ACHN (cell line): ENCODE measurements at regions not wholly inside any gene's neighbourhood (a gene's known extent, or its start where the extent isn't known, plus 50 kb on each side); places are given as distances from the start of the nearest gene placed in this dataset.
A peak's percentile ranks its signal among the peaks of the same experiment; 100 is the strongest.
"Not testable (repeated sequence)": the region's sequence is repeated elsewhere in the genome, so short reads cannot be mapped to it uniquely, and the experiment has no call there.

Source experiments
- DNase-seq: peaks from one replicate; pipeline ENCODE4 v3.0.0-alpha.2; 2015
- in situ Hi-C: cut with HindIII; loops from 2 replicates; pipeline ENCODE4 v1.10.0; 2017; ENCODE audit warnings: low sequenced_read_pairs, low pct_ligation_motif_present, low pct_unique_long_range_greater_than_20kb

GRCh38 chr5:163260471-163260870 lies 176.9 kb upstream of the CCNG1 start:
- in situ Hi-C loops: no loop called here
- no peak for DNase-seq

- in situ Hi-C loops: no loop called here
Measured at GRCh38 chr5:163260961-163261360, 176.4 kb upstream of the CCNG1 start.

GRCh38 chr5:163261647-163262269 lies 175.6 kb upstream of the CCNG1 start:
- in situ Hi-C loops: no loop called here
- DNase-seq: no peak

More at GRCh38 chr5:163260961-163261360, 176.4 kb upstream of the CCNG1 start:
- no peak for DNase-seq

DNA sequence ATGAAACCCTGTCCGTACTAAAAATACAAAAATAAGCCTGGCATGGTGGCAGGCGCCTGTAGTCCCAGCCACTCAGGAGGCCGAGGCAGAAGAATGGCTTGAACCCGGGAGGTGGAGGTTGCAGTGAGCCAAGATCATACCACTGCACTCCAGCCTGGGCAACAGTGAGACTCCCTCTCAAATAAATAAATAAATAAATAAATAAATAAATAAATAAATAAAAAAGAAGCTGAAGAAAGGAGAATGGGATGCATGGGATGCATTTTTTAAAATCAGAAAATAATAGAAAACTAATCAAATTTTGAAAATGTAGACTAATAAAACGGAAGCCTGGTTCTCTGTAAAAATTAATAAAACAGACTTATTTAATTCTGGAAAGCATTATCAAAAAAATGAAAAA lies 171.1 kb upstream of the CCNG1 start:
- DNase-seq, in situ Hi-C loops: not testable (repeated sequence)

GRCh38 chr5:163269624-163270023 lies 167.8 kb upstream of the CCNG1 start:
- in situ Hi-C loops: no loop called here
- DNase-seq: peak; percentile 9

DNA sequence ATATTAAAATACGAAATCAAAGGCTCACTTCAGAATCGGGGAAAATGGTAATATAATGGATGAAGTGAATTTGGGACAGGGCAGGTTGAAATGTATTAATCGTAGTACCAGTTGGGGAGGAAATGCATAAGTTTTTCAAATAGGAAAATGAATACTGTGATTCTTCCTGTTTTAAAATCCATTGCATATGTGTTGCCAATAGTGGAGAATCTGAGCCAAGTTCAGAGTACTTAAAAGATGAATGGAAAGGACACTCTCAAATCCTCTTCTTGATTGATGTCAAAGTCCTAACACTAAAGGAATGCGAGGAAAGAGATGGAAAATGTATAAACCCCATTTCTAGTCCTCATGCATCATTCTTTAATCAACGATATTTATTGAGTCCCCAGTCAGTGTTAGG lies 160.9 kb upstream of the CCNG1 start:
- in situ Hi-C loops: no loop called here
- no peak for DNase-seq

GRCh38 chr5:163280897-163281296 lies 156.5 kb upstream of the CCNG1 start:
- in situ Hi-C loops, DNase-seq: not testable (repeated sequence)

DNA sequence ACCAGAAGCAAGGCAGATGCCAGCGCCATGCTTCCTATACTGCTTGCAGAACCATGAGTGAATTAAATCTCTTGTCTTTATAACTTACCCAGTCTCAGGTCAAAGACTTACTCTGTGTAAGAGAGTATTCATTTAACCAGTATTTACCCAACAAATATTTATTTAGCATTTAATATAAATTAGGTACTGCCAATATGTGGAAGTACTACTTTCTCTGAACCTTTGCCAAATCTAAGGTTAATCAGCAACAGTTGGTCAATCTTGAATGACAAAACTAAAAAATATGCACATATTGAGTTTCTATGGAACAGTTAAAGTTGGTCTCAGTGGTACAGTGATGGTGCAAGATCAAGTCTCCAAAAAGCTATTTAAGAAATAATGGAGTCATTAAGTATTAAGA lies 155.9 kb upstream of the CCNG1 start:
- in situ Hi-C loops: no loop called here

DNA sequence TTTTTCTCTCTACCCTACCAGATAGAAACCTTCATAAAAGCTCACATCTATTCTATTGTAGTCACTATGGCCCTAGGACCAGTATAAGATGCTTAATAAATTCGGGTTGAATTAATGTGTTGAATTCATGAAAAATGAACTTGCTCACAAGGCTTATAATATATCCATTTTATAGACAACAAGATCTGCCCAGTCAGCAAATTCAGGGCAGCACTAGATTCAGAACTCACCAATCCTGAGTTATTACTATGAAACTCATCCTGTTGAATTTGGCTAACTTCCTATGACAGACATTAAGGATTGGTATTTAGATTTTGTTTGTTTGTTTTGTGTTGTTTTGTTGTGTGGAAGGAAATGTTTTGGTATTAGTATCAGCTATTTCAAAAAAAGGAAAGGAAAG lies 143.6 kb upstream of the CCNG1 start:
- in situ Hi-C loops: no loop called here
- no peak for DNase-seq

More for the DNA sequence above, 155.9 kb upstream of the CCNG1 start:
- no peak for DNase-seq

- DNase-seq: no peak
- in situ Hi-C loops: no loop called here
Measured at GRCh38 chr5:163303718-163304117, 133.7 kb upstream of the CCNG1 start.

DNA sequence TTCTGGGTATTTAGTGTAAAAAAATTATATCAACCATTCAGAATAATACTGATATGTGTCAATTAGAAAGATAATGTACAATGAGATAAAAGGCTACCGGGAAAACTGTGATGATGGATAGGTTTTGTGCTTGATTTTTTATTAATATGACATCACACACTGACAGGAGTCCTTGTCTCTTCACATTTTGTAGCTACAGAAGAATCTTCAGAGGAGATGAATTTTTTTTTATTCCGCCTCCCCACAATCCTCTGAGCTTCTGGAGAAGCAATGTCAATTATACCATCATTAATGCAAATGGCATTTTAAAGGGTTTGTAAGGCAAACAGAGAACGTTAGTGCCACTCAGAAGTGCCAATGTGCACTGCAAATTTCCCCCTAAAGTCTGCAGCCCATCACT lies 131.7 kb upstream of the CCNG1 start:
- in situ Hi-C loops: no loop called here
- DNase-seq: no peak

DNA sequence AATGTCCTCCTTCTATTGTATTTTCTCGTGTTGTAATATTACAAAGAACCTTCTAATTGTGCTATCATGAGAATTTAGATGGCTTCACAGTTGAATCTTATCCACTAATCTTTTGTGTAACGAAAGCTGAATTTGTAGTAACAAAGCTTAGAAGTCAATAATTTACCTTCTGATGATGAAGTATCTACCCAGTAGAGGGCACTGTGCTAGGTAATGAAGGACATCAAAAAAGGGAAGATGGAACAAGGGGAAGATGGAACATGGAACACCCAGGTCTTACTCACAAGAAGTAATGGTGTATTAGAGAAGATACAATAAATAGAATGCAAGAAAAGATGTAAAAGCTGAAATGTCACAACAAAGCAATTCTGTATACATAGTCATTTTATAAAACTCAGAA lies 131.0 kb upstream of the CCNG1 start:
- peak; percentile 37 for DNase-seq
- in situ Hi-C loops: no loop called here

- no peak for DNase-seq
- in situ Hi-C loops: no loop called here
Measured at GRCh38 chr5:163309914-163310313, 127.5 kb upstream of the CCNG1 start.

- DNase-seq: no peak
- in situ Hi-C loops: no loop called here
Measured at GRCh38 chr5:163310997-163311396, 126.4 kb upstream of the CCNG1 start.

GRCh38 chr5:163312598-163312997 lies 124.8 kb upstream of the CCNG1 start:
- in situ Hi-C loops: no loop called here

DNA sequence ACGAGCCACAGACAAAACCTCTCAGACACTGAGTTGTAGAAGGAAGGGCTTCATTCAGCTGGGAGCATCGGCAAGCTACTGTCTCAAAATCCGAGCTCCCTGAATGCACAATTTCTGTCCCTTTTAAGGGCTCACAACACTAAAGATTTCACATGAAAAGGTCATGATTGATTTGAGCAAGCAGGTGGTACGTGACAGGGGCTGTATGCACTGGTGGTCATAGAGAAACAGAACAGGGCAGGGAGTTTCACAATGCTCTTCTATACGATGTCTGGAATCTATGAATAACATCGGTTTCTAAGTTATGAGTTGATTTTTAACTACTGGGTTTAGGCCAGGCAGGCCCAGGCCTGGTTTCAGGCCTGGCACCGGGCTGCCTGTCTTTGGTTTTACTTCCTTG lies 124.3 kb upstream of the CCNG1 start:
- DNase-seq, in situ Hi-C loops: not testable (repeated sequence)

More at GRCh38 chr5:163312598-163312997, 124.8 kb upstream of the CCNG1 start:
- DNase-seq: no peak

DNA sequence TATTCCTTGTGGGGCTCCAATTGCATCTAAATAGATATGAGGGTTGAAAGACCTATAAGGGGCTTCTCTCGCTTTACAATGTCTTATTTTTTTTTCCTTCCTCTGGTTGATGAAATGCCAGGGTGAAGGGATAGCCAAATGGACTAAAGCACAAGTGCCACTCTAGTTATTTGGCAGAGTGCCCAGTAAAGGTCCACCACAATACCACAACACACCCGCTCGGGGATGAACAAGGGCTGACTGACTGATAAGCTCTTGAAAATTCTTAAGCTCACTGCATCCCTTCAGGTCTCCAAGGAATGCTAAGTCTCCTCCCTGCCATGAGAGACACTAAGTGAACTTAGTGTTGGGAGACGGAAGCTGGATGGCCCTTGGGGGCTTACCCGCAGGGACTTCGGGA lies 121.0 kb upstream of the CCNG1 start:
- in situ Hi-C loops, DNase-seq: not testable (repeated sequence)

DNA sequence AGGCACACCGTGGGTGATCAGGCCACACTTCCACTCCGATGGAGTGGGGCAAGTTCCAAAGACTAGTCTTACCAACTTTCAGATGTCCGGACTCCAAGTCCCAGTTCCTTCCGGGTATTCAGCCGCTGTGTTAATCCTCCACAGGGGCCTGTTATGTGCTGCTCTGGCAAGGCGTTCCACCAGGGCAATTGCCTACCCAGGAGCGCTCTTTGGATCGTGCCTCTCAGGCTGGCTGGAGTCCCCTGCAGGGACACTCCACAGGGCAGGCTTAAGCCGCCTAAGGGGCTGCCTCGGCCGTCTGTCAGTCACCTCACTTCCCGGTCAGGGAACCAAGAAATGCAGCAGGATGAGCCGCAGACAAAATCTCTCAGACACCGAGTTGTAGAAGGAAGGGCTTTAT lies 118.7 kb upstream of the CCNG1 start:
- in situ Hi-C loops: no loop called here
- DNase-seq: no peak

DNA sequence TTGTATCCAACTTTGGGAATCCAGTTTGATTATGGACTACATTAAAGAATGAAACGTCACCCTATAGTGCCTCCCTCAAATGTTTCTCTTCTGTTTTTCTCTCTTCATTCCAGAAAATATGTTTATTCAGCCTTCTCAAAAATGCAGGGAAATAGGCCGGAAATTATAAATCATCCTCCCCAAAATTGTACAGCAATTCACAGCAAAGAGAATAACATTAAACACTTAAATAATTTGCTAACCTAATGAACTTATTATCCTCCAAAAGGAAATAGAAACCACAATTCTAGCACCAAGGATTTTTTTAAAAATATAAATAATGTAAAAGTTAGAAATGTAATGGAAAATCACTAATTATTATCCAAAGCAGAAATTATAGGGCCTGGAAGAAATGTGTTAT lies 115.9 kb upstream of the CCNG1 start:
- in situ Hi-C loops: no loop called here
- DNase-seq: no peak

DNA sequence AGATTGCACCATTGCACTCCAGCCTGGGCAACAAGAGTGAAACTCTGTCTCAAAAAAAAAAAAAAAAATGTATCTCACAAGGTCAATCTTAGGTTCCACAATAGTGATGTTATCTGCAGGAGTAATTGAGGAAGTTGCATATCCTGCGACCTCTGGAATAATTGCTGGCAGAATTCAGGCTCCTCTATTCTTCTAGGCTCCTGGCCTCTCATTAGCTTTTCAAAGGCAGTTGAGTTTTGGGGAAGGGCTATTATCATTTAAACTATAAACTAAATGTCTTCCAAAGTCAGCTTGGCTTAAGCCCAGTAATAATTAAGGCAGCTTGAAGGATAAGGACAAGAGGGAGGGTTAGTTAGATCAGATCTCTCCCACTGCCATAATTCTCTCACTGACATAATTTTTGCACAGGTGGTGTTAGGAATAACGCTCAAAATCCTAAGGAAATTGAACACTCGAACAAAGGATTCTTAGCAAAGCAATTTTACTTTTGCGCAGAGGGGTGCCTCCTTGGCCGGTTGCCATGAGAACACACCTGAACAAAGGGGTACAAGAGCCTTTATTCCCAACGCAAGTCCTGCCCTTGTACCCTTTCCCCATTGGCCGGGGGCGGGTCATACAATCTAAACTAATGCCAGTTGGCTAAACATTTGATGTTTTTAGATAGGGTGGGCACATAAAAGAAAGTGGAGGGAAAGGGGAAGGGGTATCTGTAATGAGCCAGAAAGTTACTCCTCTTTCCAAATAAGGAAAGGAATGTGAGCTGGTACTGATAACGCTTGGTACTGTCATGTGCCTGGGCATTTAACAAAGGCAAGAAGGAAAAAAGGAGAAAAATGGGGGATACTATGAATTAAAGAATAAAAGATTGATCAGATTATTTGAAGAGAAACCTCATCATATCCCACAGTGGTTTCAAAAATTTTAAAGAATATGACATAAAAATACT lies 106.4 kb upstream of the CCNG1 start:
- in situ Hi-C loops: no loop called here
- DNase-seq: no peak
